Fibroblast of the aortic adventitia (primary cell): ENCODE measurements at regions not wholly inside any gene's neighbourhood (a gene's known extent, or its start where the extent isn't known, plus 50 kb on each side); places are given as distances from the start of the nearest gene placed in this dataset.
"Not testable (repeated sequence)": the region's sequence is repeated elsewhere in the genome, so short reads cannot be mapped to it uniquely, and the experiment has no call there.

ENCODE experiments used
- DNase-seq: peaks from one replicate; pipeline ENCODE4 v3.0.0-alpha.2; 2010; ENCODE audit warnings: low read depth
- H3K4me3 ChIP-seq: 2 replicates; pipeline ENCODE4 v1.5.1; 2011; ENCODE audit warnings: low read depth, mild to moderate bottlenecking, control low read depth, low read length, moderate library complexity
- CTCF ChIP-seq: IDR thresholded peaks from 2 replicates; pipeline ENCODE4 v1.5.1; 2011; ENCODE audit warnings: mild to moderate bottlenecking, low read length, control low read depth, inconsistent platforms; ENCODE audit not compliant: insufficient read depth

- no peak overlapping the region for H3K4me3 ChIP-seq
- DNase-seq, result no peak
- TF ChIP-seq CTCF, result no peak
Measured at GRCh38 chr18:1124495-1124894, 219.8 kb downstream of the ADCYAP1 start.

DNA sequence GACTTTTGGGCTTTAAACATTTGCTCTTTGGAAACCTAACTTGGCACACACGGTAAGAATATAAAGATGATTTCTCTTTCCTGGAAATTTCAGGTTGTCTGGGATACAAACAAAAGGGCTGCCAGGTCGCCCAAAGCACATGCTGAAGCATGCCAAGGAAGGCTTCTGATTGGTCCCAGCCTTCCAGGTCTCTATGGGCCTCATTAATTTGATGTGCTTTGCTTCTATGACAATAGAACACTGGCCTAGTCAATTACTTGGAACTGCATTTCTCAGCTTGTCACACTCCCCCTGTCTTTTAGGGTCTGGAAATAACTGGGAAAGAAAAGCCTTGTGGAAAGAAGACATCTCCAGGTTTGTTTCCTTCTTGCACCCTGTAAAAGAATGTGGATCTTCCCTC is 228.9 kb downstream of the ADCYAP1 start:
- TF ChIP-seq CTCF, result no peak
- no peak for DNase-seq
- no peak overlapping the region for H3K4me3 ChIP-seq

DNA sequence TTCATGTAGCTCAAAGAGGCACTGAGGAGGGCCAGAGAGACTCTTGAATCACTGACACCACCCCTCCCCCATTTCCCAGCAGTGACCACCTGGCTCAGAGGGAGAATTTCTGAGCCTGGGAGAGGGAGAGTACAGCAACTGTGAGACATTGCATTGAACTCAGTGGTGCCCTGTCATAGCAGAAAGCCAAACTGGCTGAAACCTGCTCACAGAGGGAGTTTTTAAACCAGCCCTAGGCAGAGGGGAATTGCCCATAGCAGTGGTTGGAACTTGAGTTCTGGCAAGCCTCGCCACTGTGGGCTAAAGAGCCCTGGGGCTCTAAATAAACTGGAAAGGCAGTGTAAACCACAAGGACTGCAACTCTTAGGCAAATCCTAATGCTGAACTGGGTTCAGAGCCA is 243.1 kb downstream of the ADCYAP1 start:
- no peak overlapping the region for H3K4me3 ChIP-seq
- TF ChIP-seq CTCF, result no peak
- no peak for DNase-seq

DNA sequence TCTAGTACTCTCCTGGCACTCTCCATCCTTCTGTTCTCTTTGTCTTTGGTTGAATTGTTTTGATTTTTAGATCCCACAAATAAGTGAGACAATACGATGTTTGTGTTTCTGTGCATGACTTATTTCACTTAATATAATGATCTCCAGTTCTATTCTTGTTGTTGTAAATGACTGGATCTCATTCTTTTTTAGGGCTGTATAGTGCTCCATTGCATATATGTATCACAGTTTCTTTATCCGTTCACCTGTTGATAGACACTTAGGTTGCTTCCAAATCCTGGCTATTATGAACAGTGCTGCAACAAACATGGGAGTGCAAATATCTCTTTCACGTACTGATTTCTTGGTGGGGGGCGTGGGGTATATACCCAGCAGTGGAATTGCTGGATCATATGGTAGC is 245.0 kb downstream of the ADCYAP1 start:
- no peak for DNase-seq
- no peak for TF ChIP-seq CTCF
- H3K4me3 ChIP-seq, result no peak overlapping the region

DNA sequence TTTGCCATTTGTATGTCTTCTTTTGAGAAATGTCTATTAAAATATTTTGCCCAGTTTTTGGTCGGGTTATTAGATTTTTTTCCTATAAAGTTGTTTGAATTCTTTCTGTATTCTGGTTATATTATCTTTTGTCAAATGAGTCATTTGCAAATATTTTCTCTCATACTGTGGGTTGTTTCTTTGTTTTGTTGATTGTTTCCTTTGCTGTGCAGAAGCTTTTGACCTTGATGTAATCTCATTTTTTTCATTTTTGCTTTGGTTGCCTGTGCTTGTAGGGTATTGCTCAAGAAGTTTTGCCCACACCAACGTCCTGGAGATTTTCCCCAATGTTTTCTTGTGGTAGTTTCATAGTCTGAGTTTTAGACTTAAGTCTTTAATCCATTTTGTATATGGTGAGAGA is 245.7 kb downstream of the ADCYAP1 start:
- no peak overlapping the region for H3K4me3 ChIP-seq
- TF ChIP-seq CTCF, result no peak
- DNase-seq, result no peak

GRCh38 chr18:1152958-1153357 is 248.3 kb downstream of the ADCYAP1 start:
- H3K4me3 ChIP-seq, DNase-seq: not testable (repeated sequence)

- no peak for TF ChIP-seq CTCF
- no peak overlapping the region for H3K4me3 ChIP-seq
Measured at GRCh38 chr18:1173593-1173992, 268.9 kb downstream of the ADCYAP1 start.

More at GRCh38 chr18:1173593-1173992, 268.9 kb downstream of the ADCYAP1 start:
- no peak for DNase-seq
